GM18870 (cell line): ENCODE measurements at regions not wholly inside any gene's neighbourhood (a gene's known extent, or its start where the extent isn't known, plus 50 kb on each side); places are given as distances from the start of the nearest gene placed in this dataset.

Experiments used
- ATAC-seq: cut with Tn5 transposase; IDR thresholded peaks from one replicate; pipeline ENCODE4 v1.9.1; 2021; ENCODE audit warnings: moderate library complexity; ENCODE audit not compliant: unreplicated experiment

DNA sequence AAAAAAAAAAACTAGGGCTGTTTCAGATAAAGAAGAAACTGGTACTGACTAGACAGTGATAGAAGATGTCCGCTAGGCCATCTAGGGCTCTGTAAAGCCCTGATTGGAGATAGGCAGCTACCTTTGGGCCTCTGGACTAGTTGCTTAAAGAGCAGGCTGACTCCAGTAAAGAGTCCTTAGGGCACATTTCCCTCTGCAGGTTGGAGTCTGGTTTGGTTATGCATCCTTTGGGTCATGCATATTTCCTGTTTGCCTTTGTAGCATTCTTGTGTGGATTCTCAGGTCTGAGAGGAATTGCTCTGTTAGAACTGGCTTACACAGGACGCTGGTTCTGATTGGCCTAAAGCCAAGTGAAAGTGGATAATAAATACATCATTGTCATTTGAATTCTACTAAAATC lies 165.5 kb upstream of the LRRN1 start:
- no peak for ATAC-seq

DNA sequence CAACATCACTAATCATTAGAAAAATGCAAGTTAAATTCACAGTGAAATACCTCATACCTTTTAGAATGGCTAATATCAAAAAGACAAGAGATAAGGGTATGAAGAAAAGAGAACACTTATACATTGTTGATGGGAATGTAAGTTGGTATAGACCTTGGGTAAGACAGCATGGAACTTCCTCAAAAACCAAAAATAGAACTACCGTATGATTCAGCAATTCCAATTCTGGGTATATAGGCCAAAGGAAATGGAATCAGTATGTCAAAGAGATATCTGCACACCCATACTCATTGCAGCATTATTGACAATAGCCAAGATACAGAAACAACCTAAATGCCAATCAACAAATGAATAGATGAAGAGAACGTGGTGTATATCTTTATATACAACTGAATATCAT lies 166.8 kb upstream of the LRRN1 start:
- no peak for ATAC-seq

GRCh38 chr3:3631114-3631513 lies 168.1 kb upstream of the LRRN1 start:
- no peak for ATAC-seq

DNA sequence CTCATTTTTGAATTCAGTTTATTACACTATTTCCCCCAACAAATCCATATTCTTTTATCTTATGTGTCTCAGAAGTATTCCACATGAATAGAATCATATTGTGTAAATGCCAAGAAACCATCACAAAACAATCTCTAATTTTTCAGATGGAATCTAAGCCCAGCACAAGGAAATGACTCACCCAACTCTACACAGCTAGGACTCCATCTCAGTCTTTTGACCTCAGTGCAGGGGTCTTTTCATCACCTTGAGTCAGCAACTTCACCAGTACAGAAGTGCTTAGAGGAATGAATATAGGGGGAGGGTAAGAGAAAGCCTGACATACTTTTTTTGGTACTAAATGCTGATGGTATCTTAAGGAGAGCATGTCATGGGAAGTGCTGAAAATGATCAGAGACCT lies 169.3 kb upstream of the LRRN1 start:
- ATAC-seq: no peak

- peak; percentile 87 for ATAC-seq
Measured at GRCh38 chr3:3628676-3629328, 170.4 kb upstream of the LRRN1 start.

DNA sequence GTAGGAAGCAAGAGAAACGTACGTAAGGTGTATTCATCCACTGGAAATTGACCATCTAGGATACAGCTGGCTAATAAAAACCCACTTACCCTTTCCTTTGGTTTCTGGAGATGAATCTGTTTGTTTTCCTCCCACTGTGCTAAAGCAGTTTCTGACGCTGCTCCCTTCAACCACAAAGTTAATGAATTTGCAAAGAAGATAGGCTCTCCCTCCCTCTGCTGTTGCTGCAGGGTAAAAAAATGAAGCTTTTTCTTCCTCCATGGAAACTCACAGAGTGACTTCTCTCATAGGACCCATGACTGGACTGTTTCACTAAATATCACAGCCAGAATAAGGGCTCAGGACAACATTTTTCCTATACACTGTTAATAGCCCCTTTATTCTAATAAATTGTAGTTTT lies 172.1 kb upstream of the LRRN1 start:
- no peak for ATAC-seq

DNA sequence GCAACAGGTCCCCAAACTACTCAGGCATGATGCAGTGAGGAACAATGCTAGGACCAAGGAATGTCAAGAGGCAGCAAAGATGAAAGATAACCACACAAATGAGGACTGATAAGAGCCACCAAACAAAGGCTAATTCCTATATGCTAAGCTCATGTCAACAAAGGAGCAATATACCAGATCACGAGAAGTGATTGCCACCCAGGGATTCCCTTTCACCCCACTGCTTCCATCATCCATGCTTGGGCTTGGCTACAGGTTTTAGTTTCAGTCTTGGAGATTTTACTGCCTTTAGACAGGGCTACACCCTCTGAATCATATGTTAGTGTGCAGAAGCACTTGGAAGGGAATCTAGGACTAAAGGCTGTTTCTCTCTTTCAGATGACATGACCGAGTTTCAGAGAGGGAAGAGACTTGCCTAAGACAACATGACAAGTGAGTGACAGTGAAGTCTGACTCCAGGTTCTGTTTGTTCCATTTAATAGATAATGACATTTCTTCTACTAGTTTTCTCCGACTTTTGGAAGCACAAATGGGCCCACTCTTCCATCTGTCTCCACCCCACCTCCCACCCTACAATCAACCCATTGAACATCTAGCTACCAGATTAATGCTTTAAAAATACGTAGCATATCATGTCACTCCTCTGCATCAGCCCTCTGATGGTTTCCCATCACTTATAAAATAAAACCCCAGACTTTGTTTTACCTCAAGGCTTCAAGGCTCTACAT lies 173.5 kb upstream of the LRRN1 start:
- no peak for ATAC-seq

DNA sequence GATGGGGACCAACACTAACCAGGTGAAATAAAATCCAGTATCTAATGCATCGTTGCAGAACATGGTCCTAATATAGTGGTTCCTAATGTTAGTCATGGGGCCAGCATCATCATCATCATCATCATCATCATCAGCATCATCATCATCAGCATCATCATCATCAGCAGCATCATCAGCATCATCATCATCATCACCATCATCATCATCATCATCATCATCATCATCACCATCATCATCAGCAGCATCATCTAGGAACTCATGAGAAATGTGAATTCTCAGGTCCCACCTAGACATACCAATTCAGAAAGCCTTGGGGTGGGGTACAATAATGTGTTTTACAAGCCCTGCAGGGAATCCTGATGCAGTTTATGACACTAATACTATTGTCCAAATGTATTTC lies 179.4 kb upstream of the LRRN1 start:
- ATAC-seq: no peak

GRCh38 chr3:3618623-3619022 lies 180.6 kb upstream of the LRRN1 start:
- no peak for ATAC-seq

DNA sequence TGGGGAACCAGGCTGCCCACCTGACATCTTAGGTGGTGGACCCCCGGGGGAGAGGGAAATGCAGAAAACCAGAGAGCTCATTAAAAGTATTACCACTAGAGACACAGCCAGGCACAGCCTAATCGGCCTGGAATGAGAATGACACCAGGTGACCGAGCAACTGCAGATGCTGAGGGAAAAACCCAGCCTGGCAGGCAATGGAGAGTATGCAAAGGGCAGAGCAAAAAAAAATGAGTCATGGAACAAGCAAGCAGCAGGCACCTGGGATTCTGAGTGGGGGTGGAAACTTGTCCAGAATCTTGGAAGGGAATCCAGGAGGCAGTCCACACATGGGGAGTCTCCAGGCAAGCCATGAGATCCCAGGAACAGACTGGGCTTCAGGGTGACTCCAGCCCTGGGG lies 183.7 kb upstream of the LRRN1 start:
- ATAC-seq: no peak

- no peak for ATAC-seq
Measured at GRCh38 chr3:3610581-3611298, 188.5 kb upstream of the LRRN1 start.

DNA sequence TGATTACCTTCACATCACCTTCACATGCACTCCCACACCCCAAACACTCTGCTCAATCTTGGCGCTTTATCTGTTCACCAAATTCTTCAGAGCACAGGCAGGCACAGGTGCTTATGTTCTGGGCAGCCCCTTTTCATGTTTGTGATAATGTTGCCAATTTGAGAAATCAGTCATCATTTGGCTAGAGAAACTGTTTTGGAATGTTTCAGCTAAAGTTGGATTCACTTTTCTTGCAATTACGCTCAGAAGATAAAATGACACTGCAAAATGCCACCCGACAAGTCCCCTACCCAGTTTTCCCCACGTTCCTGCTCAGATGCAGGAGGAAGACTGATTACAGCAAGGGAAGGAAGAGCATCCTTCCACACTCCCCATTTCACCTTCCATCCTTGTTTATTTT lies 192.9 kb upstream of the LRRN1 start:
- no peak for ATAC-seq

DNA sequence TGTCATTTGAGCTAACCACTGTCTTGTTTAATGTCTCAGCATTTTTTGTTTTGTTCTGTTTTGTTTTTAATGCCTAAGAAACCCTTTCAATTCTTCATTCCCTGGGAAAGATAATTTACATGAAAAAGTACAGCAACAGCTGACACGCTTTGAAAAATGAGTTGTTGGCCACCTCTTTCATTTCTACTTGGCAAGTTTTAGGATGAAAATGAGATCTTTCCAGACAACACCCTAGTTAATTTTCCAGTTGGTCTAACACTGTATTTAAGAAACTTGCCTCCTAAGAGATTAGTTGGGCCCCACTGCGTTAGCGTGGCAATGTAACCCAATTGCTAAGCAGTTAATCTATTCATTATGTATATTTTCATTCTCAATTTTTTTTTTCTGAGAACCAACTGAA lies 194.0 kb upstream of the LRRN1 start:
- no peak for ATAC-seq

GRCh38 chr3:3603351-3603750 lies 195.9 kb upstream of the LRRN1 start:
- no peak for ATAC-seq

DNA sequence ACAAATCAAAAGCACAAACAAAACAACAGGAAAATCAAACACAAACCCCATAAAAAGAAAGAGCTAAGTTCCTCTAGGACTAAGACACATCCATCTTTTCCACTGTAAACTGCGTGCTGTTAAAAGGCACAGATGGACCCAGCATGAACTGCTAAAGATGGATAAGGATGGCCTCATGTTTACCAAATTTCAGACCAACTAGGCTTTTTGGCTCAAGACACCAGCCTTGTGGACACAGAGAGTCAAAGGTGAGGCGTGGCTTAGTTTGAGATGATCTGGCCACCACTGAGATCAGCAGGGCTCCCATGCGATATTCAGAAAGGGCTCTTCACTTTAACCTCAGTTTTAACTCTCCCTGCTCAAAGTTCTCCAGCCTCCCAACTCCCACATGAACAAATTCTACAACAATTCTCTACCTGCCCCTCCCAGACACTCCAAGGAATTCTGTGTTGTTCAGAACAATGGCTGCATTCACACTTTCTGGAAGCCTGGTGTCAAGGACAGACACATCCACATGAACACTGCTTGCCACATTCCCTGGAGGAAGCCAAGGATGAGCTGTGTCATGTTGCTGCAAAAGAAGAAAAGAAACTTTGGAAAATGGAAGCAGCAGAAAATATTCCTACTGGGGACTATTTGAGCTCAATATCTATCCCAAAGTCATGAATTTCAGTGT lies 198.4 kb upstream of the LRRN1 start:
- ATAC-seq: no peak

DNA sequence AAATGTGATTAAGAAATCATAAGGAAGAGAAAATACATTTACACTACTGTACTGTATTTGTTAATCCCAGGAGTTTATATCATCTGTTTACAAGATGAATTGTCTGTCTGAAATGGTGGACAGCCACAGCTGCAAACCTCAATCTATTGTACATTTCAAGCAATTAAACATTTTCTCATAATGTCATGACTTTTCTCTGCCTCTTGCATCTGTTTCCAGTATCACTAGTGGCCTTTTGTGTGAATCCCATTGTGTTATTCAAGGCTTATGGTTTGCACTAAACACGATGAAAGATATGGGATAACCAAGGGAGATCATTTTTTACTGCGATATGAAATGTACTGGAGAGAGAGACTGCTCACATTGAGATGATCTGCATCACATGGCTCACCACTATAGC lies 200.2 kb upstream of the LRRN1 start:
- ATAC-seq: no peak

- no peak for ATAC-seq
Measured at GRCh38 chr3:3594986-3595385, 204.2 kb upstream of the LRRN1 start.

DNA sequence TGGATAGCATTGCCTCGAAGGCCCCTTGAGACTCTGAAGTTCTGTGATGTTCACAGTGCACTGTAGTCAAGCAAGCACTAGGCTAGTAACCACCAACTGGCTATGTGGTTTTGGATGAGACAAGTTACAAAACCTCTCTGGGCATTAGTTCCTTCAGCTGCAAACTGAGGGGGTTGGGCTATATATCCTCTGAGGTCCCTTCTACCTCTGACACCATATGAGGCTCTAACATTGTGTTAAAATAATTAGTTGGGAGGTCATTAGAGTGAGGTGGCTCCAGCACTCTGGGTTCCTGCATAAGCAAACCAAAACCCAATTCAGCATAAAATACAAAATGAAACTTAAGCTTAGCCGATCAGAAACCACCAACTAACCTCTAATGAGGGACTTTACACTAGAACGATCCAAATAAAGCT lies 209.5 kb upstream of the LRRN1 start:
- ATAC-seq: peak; percentile 82

GRCh38 chr3:3587647-3587972 lies 211.6 kb upstream of the LRRN1 start:
- no peak for ATAC-seq

DNA sequence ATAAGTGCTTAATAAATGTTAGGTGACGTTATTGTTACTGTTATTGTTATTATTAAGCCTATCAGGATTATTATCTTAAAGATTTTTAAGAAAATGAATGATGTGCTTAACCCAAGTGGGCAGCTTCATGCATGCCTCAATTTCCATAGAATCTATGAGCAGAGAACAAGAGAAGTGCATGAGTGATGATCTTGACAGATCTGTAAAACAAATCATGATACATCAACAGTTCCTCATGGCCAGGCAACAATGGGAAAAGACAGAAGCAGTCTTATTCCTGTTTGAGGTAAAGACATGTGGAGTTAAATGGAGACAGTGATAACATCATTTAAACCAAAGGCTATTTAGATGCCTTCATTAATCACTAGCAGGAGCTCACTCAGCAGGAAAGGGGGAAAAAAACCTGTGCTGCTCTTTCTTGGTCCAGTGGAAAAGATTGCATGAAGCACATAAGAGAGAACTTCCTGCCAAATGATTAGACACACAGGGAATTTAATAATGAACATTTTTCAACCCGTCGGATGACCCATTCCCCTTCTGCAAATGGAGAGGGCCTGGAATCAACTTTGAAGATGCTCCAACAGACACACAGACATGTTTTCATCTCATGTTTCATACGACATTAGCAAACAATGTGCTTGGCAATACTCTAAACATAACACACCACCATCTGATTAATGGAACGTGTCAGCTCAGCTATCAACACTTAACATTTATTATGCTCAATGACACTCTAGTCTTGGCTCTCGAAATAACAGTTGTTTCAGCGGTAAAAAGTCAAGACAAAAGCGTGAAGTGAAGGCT lies 212.2 kb upstream of the LRRN1 start:
- no peak for ATAC-seq

- ATAC-seq: no peak
Measured at GRCh38 chr3:3586336-3586735, 212.9 kb upstream of the LRRN1 start.
